Adrenal gland (tissue), 5 donors: ENCODE measurements at regions not wholly inside any gene's neighbourhood (a gene's known extent, or its start where the extent isn't known, plus 50 kb on each side); places are given as distances from the start of the nearest gene placed in this dataset.

Source experiments
- POLR2A ChIP-seq, 2 donors: fragments of 450-650 bp; IDR thresholded peaks; one replicate each; pipeline ENCODE4 v1.6.1; 2017; ENCODE audit warnings: antibody characterized with exemption in 2 of 2, mild to moderate bottlenecking in 2 of 2, moderate library complexity in 1 of 2
- TF ChIP-seq, protein P1 (sequence below), 6 experiments: fragments of 450-650 bp in 4 of 6; fragments of 200-600 bp in 2 of 6; sonication (generic) in 1 of 6; IDR thresholded peaks; 1 replicate in 5 of 6; 2 replicates in 1 of 6; pipeline versions ENCODE4 v1.5.1 to v1.8.0; 2016 to 2021; ENCODE audit warnings: antibody characterized with exemption in 6 of 6, mild to moderate bottlenecking in 2 of 6, moderate library complexity in 1 of 6
- donor health status: DM: no; HTN: no; CAD: no.

DNA sequence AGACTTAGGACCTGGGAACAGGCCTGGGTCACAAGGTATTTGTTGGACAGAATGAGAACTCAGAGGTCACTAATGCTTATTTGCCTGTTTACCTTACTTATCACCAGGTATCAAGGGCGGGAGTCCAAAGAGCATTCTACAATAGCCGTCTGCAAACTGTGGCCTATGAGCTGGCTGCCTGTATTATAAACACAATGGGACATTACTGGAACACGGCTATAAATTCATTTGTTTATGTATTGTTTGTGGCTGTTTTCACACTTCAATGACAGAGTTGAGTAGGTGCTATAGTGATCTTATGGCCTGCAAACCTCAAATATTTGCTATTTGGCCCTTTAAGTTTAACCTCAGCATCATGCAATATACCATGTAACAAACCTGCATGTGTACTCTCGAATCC lies 76.6 kb upstream of the ASTN2 start:
- no peak for TF ChIP-seq POLR2A (IDR thresholded peaks at IDR 0.05)
- TF ChIP-seq, protein P1, sequence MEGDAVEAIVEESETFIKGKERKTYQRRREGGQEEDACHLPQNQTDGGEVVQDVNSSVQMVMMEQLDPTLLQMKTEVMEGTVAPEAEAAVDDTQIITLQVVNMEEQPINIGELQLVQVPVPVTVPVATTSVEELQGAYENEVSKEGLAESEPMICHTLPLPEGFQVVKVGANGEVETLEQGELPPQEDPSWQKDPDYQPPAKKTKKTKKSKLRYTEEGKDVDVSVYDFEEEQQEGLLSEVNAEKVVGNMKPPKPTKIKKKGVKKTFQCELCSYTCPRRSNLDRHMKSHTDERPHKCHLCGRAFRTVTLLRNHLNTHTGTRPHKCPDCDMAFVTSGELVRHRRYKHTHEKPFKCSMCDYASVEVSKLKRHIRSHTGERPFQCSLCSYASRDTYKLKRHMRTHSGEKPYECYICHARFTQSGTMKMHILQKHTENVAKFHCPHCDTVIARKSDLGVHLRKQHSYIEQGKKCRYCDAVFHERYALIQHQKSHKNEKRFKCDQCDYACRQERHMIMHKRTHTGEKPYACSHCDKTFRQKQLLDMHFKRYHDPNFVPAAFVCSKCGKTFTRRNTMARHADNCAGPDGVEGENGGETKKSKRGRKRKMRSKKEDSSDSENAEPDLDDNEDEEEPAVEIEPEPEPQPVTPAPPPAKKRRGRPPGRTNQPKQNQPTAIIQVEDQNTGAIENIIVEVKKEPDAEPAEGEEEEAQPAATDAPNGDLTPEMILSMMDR (IDR thresholded peaks at IDR 0.05): no peak
